SU-DHL-6 (cell line): ENCODE measurements at regions not wholly inside any gene's neighbourhood (a gene's known extent, or its start where the extent isn't known, plus 50 kb on each side); places are given as distances from the start of the nearest gene placed in this dataset.

Source experiments
- H2AFZ ChIP-seq: fragments of 200-600 bp; sonication (generic); 2 replicates; pipeline ENCODE4 v1.6.1; 2014; ENCODE audit warnings: low read depth, mild to moderate bottlenecking, moderate library complexity, mixed read lengths, antibody characterized with exemption, low read length; ENCODE audit not compliant: severe bottlenecking
- H3F3A ChIP-seq: fragments of 200-600 bp; shearing (Covaris generic); 2 replicates; pipeline ENCODE4 v1.6.0; 2016; ENCODE audit warnings: antibody characterized with exemption, mild to moderate bottlenecking; ENCODE audit not compliant: insufficient read depth
- H3K27ac ChIP-seq: fragments of 200-600 bp; sonication (generic); 2 replicates; pipeline ENCODE4 v1.5.1; 2016; ENCODE audit warnings: low read depth, mild to moderate bottlenecking, low read length, moderate library complexity, mixed read lengths
- H3K27me3 ChIP-seq: fragments of 200-600 bp; sonication (generic), shearing (Covaris generic); 2 replicates; pipeline ENCODE4 v1.6.0; 2014; ENCODE audit warnings: mild to moderate bottlenecking, low read length
- H3K36me3 ChIP-seq: fragments of 200-600 bp; sonication (generic); 2 replicates; pipeline ENCODE4 v1.6.1; 2014; ENCODE audit warnings: mild to moderate bottlenecking, low read length, mixed read lengths
- H3K4me2 ChIP-seq: fragments of 300-600, 200-600 bp; shearing (Covaris generic), sonication (generic); 2 replicates; pipeline ENCODE4 v1.6.0; 2014; ENCODE audit warnings: low read length, low read depth, mild to moderate bottlenecking; ENCODE audit not compliant: poor library complexity, severe bottlenecking
- H3K4me3 ChIP-seq: fragments of 200-600 bp; sonication (generic); 2 replicates; pipeline ENCODE4 v1.5.1; 2014; ENCODE audit warnings: antibody characterized with exemption, low read length, mild to moderate bottlenecking, mixed read lengths; ENCODE audit not compliant: insufficient read depth, poor library complexity, severe bottlenecking
- H3K79me2 ChIP-seq: fragments of 200-600 bp; sonication (generic); 2 replicates; pipeline ENCODE4 v1.6.1; 2014; ENCODE audit warnings: mild to moderate bottlenecking, low read length, moderate library complexity; ENCODE audit not compliant: insufficient read depth
- H3K9ac ChIP-seq: fragments of 200-600 bp; sonication (generic); 2 replicates; pipeline ENCODE4 v1.7.0; 2014; ENCODE audit warnings: mild to moderate bottlenecking, low read length
- H3K9me2 ChIP-seq: fragments of 200-600 bp; sonication (generic); replicated peaks from 2 replicates; pipeline ENCODE4 v1.6.1; 2014; ENCODE audit warnings: low read length; ENCODE audit not compliant: insufficient read depth
- H3K9me3 ChIP-seq: fragments of 200-600 bp; sonication (generic); 2 replicates; pipeline ENCODE4 v1.6.1; 2014; ENCODE audit warnings: low read length, mixed read lengths; ENCODE audit not compliant: insufficient read depth
- H4K20me1 ChIP-seq: fragments of 200-600 bp; sonication (generic); 2 replicates; pipeline ENCODE4 v1.6.1; 2014; ENCODE audit warnings: low read depth, mild to moderate bottlenecking, antibody characterized with exemption, low read length, moderate library complexity, mixed read lengths
- CTCF ChIP-seq: fragments of 200-600 bp; sonication (generic); IDR thresholded peaks from one replicate; pipeline ENCODE4 v1.5.1; 2017; ENCODE audit warnings: antibody characterized with exemption, mild to moderate bottlenecking, low read length, moderate library complexity; ENCODE audit not compliant: insufficient read depth, poor library complexity, severe bottlenecking
- EZH2phosphoT487 ChIP-seq: fragments of 200-600 bp; sonication (generic), shearing (Covaris generic); conservative IDR thresholded peaks from 2 replicates; pipeline ENCODE4 v1.6.1; 2018; ENCODE audit warnings: mild to moderate bottlenecking, antibody characterized with exemption, low read length, moderate library complexity, mixed read lengths

GRCh38 chr13:59446391-59446790 lies 717.3 kb downstream of the DIAPH3 start:
- H3K9ac ChIP-seq: no peak overlapping the region
- H3K9me2 ChIP-seq: no peaks in the 10 kb centered on the region
- H3K9me3 ChIP-seq: no peaks in the 10 kb centered on the region
- TF ChIP-seq EZH2phosphoT487 (no peak), CTCF (no peak)
- H3K4me2 ChIP-seq: no peak overlapping the region
- H4K20me1 ChIP-seq: no peaks in the 10 kb centered on the region
- H3K36me3 ChIP-seq: no peaks in the 10 kb centered on the region
- no peak overlapping the region for H3K4me3 ChIP-seq
- H3F3A ChIP-seq: no peaks in the 10 kb centered on the region
- no peaks in the 10 kb centered on the region for H3K79me2 ChIP-seq
- no peak overlapping the region for H3K27ac ChIP-seq
- H2AFZ ChIP-seq: no peak overlapping the region
- H3K27me3 ChIP-seq: no peaks in the 10 kb centered on the region

GRCh38 chr13:59447031-59447430 lies 716.7 kb downstream of the DIAPH3 start:
- no peak overlapping the region for H3K4me3 ChIP-seq
- no peaks in the 10 kb centered on the region for H3K9me3 ChIP-seq
- H3K9ac ChIP-seq: no peak overlapping the region
- H3K27me3 ChIP-seq: no peaks in the 10 kb centered on the region
- no peak for TF ChIP-seq CTCF
- no peak for TF ChIP-seq EZH2phosphoT487
- H3K27ac ChIP-seq: no peak overlapping the region
- H3K79me2 ChIP-seq: no peaks in the 10 kb centered on the region
- H3K4me2 ChIP-seq: no peak overlapping the region
- H2AFZ ChIP-seq: no peak overlapping the region
- no peaks in the 10 kb centered on the region for H4K20me1 ChIP-seq
- H3F3A ChIP-seq: no peaks in the 10 kb centered on the region
- no peaks in the 10 kb centered on the region for H3K9me2 ChIP-seq
- H3K36me3 ChIP-seq: no peaks in the 10 kb centered on the region

GRCh38 chr13:59447846-59448620 lies 715.7 kb downstream of the DIAPH3 start:
- Histone ChIP-seq H3K79me2 (no peaks in the 10 kb centered on the region), H3K9me2 (no peaks in the 10 kb centered on the region), H2AFZ (no peak overlapping the region), H3K9ac (no peak overlapping the region), H3K4me3 (no peak overlapping the region), H3K27me3 (no peaks in the 10 kb centered on the region), H3F3A (no peaks in the 10 kb centered on the region), H3K27ac (no peak overlapping the region), H4K20me1 (no peaks in the 10 kb centered on the region), H3K36me3 (no peaks in the 10 kb centered on the region), H3K9me3 (no peaks in the 10 kb centered on the region), H3K4me2 (no peak overlapping the region)
- TF ChIP-seq CTCF (no peak), EZH2phosphoT487 (no peak)
